PC-9 (cell line): ENCODE measurements at regions not wholly inside any gene's neighbourhood (a gene's known extent, or its start where the extent isn't known, plus 50 kb on each side); places are given as distances from the start of the nearest gene placed in this dataset.

Experiments used
- BruUV-seq: library from RNA; stranded (reverse); fragments of 400-500 nt; replicated peaks from 2 replicates; lab custom pipeline; 2021; lab: Mats Ljungman, UMichigan
- CTCF ChIA-PET: fragments of 300-600 bp; sonication (Branson Sonifier 250); formaldehyde crosslinking; loops from one replicate; lab custom pipeline; 2022; ENCODE audit warnings: antibody characterized with exemption; lab: Charles Lee
- POLR2A ChIA-PET: fragments of 300-600 bp; sonication (Branson Sonifier 250); formaldehyde crosslinking; loops from one replicate; lab custom pipeline; 2022; ENCODE audit warnings: antibody characterized with exemption; ENCODE audit not compliant: unreplicated experiment; lab: Charles Lee
- DNase-seq, 2 experiments: peaks; one replicate each; pipeline versions ENCODE4 v3.0.0 to v3.0.0-alpha.2; 2015 to 2022; ENCODE audit warnings: mixed read lengths in 1 of 2
- H2AFZ ChIP-seq: fragments of 200-600 bp; sonication (generic); 2 replicates; pipeline ENCODE4 v1.8.1; 2017; ENCODE audit warnings: antibody characterized with exemption
- H3F3A ChIP-seq: fragments of 200-600 bp; sonication (generic); 2 replicates; pipeline ENCODE4 v1.8.1; 2017; ENCODE audit warnings: antibody characterized with exemption, mild to moderate bottlenecking, low read depth; ENCODE audit not compliant: insufficient read depth
- H3K27ac ChIP-seq: fragments of 200-600 bp; sonication (generic); 2 replicates; pipeline ENCODE4 v1.6.1; 2016; ENCODE audit warnings: mixed run types
- H3K27me3 ChIP-seq: fragments of 200-600 bp; sonication (generic); 2 replicates; pipeline ENCODE4 v1.6.1; 2016; ENCODE audit warnings: low read depth, mixed run types; ENCODE audit not compliant: insufficient read depth
- H3K36me3 ChIP-seq: fragments of 200-600 bp; sonication (generic); 2 replicates; pipeline ENCODE4 v1.6.1; 2016; ENCODE audit warnings: low read depth, mixed run types
- H3K4me1 ChIP-seq: fragments of 200-600 bp; sonication (generic); replicated peaks from 2 replicates; pipeline ENCODE4 v1.6.1; 2016; ENCODE audit warnings: mixed run types; ENCODE audit not compliant: insufficient read depth
- H3K4me2 ChIP-seq: fragments of 200-600 bp; sonication (generic); 2 replicates; pipeline ENCODE4 v1.6.1; 2017; ENCODE audit warnings: mixed run types
- H3K4me3 ChIP-seq: fragments of 200-600 bp; sonication (generic); 2 replicates; pipeline ENCODE4 v1.6.1; 2016; ENCODE audit warnings: mixed run types
- H3K79me2 ChIP-seq: fragments of 200-600 bp; sonication (generic); 2 replicates; pipeline ENCODE4 v1.6.1; 2017; ENCODE audit warnings: low read depth, mixed run types
- H3K9me2 ChIP-seq: fragments of 200-600 bp; sonication (generic); 2 replicates; pipeline ENCODE4 v1.8.1; 2017; ENCODE audit warnings: mild to moderate bottlenecking; ENCODE audit not compliant: insufficient read depth
- H3K9me3 ChIP-seq: fragments of 200-600 bp; sonication (generic); 2 replicates; pipeline ENCODE4 v1.8.1; 2016; ENCODE audit warnings: low read depth; ENCODE audit not compliant: insufficient read depth
- H4K20me1 ChIP-seq: fragments of 200-600 bp; sonication (generic); 2 replicates; pipeline ENCODE4 v1.8.1; 2017; ENCODE audit not compliant: insufficient read depth
- CTCF ChIP-seq: fragments of 200-600 bp; sonication (generic); conservative IDR thresholded peaks from 2 replicates; pipeline ENCODE4 v1.6.1; 2017; ENCODE audit warnings: mixed run types, antibody characterized with exemption, mild to moderate bottlenecking, moderate library complexity
- EZH2 ChIP-seq: fragments of 200-600 bp; sonication (generic); IDR thresholded peaks from 2 replicates; pipeline ENCODE4 v1.8.0; 2017; ENCODE audit warnings: antibody characterized with exemption, low read depth
- intact Hi-C: fragments of 100-400 bp; cut with micrococcal nuclease; formaldehyde crosslinking; loops from one replicate; pipeline ENCODE4 v1.10.0; 2022; ENCODE audit not compliant: unreplicated experiment

- no peak for TF ChIP-seq CTCF
- no peak for TF ChIP-seq EZH2
- ChIA-PET CTCF (no interaction called here), POLR2A (no interaction called here)
- Histone ChIP-seq H3K4me1 (no peaks in the 10 kb centered on the region), H4K20me1 (no peaks in the 10 kb centered on the region), H2AFZ (no peak overlapping the region), H3K36me3 (no peaks in the 10 kb centered on the region), H3K27me3 (no peaks in the 10 kb centered on the region), H3K27ac (no peak overlapping the region), H3K79me2 (no peaks in the 10 kb centered on the region), H3K4me3 (no peak overlapping the region), H3K9me3 (no peaks in the 10 kb centered on the region), H3K9me2 (no peaks in the 10 kb centered on the region), H3F3A (no peaks in the 10 kb centered on the region), H3K4me2 (no peak overlapping the region)
- BruUV-seq, result no TSS peak
- no peak for DNase-seq
- intact Hi-C loops, result no loop called here
Observed at GRCh38 chr15:97036301-97036700, 705.8 kb downstream of the NR2F2 start.

- H3K27me3 ChIP-seq, result no peaks in the 10 kb centered on the region
- CTCF ChIA-PET, result no interaction called here
Observed at GRCh38 chr15:97037080-97037479, 706.6 kb downstream of the NR2F2 start.

GRCh38 chr15:97045666-97046421 is 715.3 kb downstream of the NR2F2 start:
- TF ChIP-seq EZH2 (no peak), CTCF (no peak)
- H3K27ac ChIP-seq, result no peak overlapping the region
- H3K4me1 ChIP-seq, result no peaks in the 10 kb centered on the region
- CTCF ChIA-PET, result no interaction called here
- H3K27me3 ChIP-seq, result no peaks in the 10 kb centered on the region
- POLR2A ChIA-PET, result no interaction called here
- no peaks in the 10 kb centered on the region for H3K9me3 ChIP-seq
- DNase-seq, result no peak
- H4K20me1 ChIP-seq, result no peaks in the 10 kb centered on the region
- no peak overlapping the region for H3K4me3 ChIP-seq
- no peak overlapping the region for H2AFZ ChIP-seq
- no peaks in the 10 kb centered on the region for H3K79me2 ChIP-seq
- intact Hi-C loops, result no loop called here
- no peak overlapping the region for H3K4me2 ChIP-seq
- H3K9me2 ChIP-seq, result no peaks in the 10 kb centered on the region
- no TSS peak for BruUV-seq
- no peaks in the 10 kb centered on the region for H3F3A ChIP-seq
- no peaks in the 10 kb centered on the region for H3K36me3 ChIP-seq

More at GRCh38 chr15:97037080-97037479, 706.6 kb downstream of the NR2F2 start:
- Histone ChIP-seq H3K4me3 (no peak overlapping the region), H3K79me2 (no peaks in the 10 kb centered on the region), H3K36me3 (no peaks in the 10 kb centered on the region), H3K9me2 (no peaks in the 10 kb centered on the region), H4K20me1 (no peaks in the 10 kb centered on the region), H3K4me2 (no peak overlapping the region), H3K9me3 (no peaks in the 10 kb centered on the region), H2AFZ (no peak overlapping the region), H3K4me1 (no peaks in the 10 kb centered on the region), H3F3A (no peaks in the 10 kb centered on the region), H3K27ac (no peak overlapping the region)
- intact Hi-C loops, result no loop called here
- TF ChIP-seq EZH2 (no peak), CTCF (no peak)
- no TSS peak for BruUV-seq
- POLR2A ChIA-PET, result no interaction called here
- no peak for DNase-seq
